Neural cell (in vitro differentiated cells): ENCODE measurements at regions not wholly inside any gene's neighbourhood (a gene's known extent, or its start where the extent isn't known, plus 50 kb on each side); places are given as distances from the start of the nearest gene placed in this dataset.

Experiments
- EZH2 ChIP-seq: fragments of 200-600, 300-800 bp; shearing (Covaris generic), sonication (generic); IDR thresholded peaks from 2 replicates; pipeline ENCODE4 v1.6.1; 2014; ENCODE audit warnings: antibody characterized with exemption, low read length, borderline replicate concordance, mild to moderate bottlenecking; ENCODE audit not compliant: insufficient read depth, poor library complexity, severe bottlenecking
- POLR2AphosphoS5 ChIP-seq: IDR thresholded peaks from 2 replicates; pipeline ENCODE4 v1.6.1; 2012

- TF ChIP-seq POLR2AphosphoS5 (no peak), EZH2 (no peak)
Measured at GRCh38 chr11:134623711-134624110, 211.7 kb upstream of the B3GAT1 start.
